GM21717 (cell line): ENCODE measurements at regions not wholly inside any gene's neighbourhood (a gene's known extent, or its start where the extent isn't known, plus 50 kb on each side); places are given as distances from the start of the nearest gene placed in this dataset.
"Not testable (repeated sequence)": the region's sequence is repeated elsewhere in the genome, so short reads cannot be mapped to it uniquely, and the experiment has no call there.

ENCODE experiments used
- ATAC-seq: cut with Tn5 transposase; IDR thresholded peaks from one replicate; pipeline ENCODE4 v1.9.1; 2021; ENCODE audit warnings: mild to moderate bottlenecking, moderate library complexity; ENCODE audit not compliant: unreplicated experiment

DNA sequence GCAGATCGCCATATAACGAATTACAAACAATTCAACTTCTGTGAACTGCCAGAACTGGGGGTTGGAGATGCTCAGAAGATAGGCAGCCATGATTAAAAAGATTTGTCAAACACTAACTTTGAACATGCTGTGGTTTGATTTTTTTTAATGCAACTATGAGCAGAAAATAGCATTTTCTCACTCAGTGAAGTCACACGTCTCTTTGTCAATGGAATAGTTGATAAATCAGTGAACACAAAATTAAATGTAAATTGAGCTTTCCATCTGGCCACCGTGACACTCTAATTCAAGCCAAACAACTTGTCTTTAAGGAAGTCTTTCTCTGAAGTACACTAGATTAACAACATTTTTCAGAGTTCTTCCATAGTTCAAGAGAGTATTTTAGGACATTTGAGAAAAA, 228.6 kb upstream of the LINC00305 start:
- ATAC-seq: no peak

DNA sequence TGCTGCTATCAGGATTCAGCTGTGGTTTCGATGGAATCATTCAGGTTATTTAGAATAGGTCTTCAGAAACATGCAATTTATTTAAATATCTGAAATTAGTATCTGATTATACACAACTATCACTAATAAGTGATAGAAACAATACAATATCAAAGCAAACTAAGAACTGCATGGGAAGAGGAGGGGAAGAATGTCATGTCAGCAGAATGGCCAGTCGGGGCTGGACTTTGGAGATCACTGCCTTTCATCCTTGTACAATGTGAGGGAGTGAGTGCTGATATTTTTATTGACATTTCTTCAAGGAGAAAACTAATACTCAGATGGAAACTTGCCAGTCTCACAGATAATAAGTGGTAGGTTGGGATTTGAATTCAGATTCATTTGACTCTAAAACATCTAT, 224.0 kb upstream of the LINC00305 start:
- ATAC-seq: no peak

DNA sequence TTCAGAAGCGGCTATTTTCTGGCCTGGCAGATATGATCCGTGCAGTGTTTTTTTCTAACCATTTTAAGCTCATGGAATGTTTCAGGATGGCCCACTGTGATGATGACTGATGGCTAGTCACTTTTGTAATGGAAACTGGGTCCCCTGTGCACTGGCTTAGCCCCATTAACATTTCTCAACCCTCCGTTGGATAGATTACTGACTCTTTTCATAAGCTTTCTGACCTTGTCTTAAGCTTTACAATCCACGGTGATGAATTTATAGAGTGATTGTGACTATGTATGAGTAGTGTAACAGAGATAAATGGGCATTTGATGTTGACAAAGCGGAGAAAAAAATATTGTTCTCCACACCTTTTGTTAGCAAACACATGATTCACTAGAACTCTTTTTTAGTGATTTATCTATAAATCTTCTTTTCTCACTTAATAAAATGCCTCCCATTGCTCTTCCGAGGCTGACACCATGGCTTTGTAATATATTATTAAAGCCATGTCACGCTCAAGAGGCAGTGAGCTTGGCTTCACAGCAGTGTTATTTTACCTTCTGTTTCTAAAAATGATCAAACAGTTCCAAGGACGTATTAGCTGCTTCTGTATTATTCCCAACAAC, 221.0 kb upstream of the LINC00305 start:
- not testable (repeated sequence) for ATAC-seq

DNA sequence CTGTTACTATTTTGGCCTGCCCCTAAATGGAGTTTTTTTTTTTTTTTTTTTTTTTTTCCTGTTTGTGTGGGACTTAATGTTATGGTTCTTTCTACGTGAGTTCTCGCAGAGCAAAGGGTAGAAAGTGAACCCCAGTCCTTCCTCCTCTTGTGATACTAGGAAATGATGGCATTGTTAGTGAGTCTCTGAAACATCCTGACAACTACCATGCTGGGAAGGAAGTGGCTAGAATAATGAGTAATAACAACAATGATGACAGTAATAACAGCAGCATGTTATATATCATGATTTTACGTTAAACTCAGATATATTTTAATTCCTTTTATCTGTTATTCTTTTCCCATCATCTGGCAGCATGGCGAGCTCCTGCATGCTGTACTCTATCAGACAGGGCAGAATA, 216.2 kb upstream of the LINC00305 start:
- no peak for ATAC-seq

DNA sequence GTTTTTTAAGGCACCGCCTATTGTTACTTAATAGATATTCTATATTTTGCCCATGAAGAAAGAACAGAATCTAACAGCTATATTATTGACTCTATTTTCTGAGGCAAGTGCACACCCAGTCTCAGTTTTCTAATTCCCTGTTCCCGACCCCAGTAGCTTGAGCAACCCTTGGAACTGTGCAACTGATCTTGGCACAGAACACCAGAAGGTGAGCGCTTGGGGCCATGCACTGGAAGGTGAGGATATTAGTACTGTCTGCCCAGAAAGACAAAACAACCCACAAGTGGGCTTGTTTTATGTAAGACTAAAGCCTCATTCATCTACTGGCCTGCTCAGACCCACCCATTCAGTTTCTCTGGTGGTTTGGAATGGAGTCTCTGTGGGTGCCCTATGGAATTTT, 188.8 kb upstream of the LINC00305 start:
- no peak for ATAC-seq

DNA sequence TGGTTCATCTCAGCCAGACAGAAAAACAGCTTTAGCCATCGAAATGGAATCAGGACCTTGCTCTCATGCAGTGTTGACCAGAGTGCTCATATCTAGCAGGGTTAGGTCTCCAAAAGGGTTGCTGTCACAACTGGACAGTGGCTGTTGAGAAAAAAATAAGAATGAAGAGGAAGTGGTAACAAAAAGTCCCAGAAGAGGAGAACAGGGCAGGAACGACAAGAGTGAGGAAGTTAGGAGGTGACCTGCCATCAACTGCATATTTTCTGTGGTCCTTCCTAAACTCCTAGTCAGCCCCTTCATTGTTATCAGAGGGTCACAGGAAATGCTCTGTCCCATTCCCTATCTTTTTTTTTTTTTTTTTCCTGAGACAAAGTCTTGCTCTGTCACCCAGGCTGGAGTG, 188.1 kb upstream of the LINC00305 start:
- ATAC-seq: no peak

DNA sequence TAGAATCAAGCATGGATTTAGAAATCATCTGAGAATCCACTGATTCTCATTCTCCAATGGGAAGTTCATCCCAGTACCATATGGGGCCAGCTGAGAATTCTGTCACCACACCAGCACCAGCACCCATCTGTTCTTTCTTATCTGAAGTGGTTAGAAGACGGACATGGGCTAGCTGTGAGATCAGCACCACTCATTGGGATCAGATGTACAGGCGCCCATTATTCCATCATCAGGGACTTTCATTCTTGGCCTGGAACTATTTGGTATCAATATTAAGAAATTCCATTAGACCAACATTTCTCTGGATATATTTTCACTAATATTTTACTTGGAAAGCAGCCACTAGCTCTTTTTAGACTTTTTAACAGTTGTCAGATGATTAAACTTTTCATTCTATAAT, 185.9 kb upstream of the LINC00305 start:
- no peak for ATAC-seq

DNA sequence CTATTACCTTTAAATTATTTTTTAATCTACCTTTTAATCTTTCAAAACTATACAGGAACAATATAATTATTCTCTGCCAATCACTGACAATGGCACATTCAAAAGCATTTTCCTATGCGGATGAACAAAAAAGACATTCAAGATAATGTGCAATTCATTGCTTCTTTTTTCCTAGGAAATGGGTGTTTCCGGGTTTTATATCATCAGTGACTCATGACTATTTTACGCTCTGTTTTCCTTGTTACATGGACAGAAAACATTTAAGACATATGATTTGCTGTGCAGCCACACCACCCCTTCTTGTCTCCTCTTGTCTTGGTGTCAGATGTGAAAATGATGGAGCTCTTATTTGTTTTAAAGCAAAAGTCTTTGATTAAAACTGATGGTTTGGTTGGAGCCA, 184.7 kb upstream of the LINC00305 start:
- no peak for ATAC-seq

DNA sequence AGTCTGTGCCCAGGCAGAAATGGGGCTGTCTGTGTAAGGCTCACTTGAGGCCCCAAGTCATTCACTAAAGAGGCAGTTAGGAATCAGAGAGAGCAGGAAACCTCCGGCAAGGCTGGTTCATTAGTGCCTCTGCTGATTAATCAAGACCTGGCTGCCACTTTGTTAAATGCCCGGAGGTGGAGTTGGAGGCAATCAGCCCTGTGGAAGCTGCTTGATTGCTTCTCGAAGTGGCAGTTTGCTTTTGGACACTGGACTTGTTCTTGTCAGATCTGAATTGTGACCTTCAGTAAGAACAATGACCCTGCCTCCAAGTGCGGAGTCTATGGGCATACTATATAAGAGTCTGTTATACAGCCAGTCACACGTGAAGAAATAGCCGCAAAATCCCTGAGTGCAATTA, 183.9 kb upstream of the LINC00305 start:
- ATAC-seq: no peak

DNA sequence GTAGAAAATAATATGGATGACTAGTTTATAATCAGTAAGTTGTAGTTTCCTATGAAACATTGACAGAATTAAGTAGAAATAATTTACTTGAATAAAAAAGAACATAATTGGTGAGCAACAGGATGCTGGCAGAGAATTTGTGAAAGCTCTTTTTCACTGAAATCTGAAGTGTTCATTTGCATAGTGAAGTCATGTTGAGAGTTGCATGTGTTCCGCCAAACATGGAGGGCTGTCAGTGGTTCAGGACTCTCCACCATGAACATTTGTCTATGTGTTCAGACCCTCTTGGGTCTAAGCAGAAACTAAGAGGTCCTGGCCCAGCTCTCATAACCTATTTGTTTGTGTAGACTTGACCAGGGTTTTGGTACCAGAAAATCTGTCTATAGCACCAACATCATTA, 182.5 kb upstream of the LINC00305 start:
- no peak for ATAC-seq

DNA sequence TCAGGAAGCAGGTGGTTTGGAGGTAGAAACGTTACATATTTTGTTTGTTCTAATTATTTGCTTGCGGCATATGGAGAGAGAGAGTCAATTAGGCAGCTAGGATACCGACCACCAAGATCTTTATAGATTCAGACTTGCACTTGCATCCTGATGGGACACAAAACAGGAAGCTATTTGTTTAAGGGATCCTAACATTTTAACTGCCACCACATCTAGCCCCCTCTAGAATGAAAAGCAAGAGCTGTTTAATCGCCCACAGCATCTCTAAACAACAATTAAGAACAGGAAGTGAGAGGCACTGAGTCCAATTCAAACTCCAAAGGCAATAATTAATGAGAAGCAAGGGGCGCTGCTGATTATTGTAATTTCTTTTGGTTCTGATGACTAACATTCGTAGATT, 182.0 kb upstream of the LINC00305 start:
- no peak for ATAC-seq

DNA sequence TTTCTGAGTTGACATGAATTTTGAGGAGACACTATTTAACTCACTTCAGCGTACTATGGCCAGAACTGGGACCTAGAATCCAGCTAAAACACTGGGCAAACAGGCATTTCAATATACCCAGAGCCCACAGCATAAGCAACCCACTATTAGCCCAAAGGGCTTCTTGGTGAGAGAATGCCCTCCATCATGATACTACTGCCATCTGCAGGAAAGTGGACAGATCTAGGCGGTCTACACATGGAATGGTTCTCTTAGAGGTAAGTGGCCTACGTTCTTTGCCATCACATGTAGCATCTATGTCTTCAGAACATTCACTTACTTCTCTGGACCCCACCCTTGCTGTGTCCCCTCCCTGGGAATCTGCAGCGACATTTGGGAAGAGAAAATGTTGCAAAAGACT, 181.3 kb upstream of the LINC00305 start:
- ATAC-seq: no peak

DNA sequence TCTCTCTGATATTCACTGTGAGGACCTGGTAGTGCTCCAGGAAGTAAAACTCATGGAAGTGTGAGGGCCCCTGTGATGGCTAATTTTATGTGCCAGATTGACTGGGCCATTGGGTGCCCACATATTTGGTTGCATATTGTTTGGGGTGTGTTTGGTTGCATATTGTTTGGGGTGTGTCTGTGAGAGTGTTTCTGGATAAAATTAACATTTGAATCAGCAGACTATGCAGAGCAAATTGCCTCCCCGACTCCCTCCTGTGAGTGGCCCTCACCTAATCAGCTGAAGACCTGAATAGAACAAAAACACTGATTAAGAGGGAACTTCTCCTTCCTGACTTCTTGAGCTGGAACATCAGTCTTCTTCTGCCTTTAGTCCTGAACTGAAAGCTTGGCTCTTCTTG, 173.3 kb upstream of the LINC00305 start:
- no peak for ATAC-seq

DNA sequence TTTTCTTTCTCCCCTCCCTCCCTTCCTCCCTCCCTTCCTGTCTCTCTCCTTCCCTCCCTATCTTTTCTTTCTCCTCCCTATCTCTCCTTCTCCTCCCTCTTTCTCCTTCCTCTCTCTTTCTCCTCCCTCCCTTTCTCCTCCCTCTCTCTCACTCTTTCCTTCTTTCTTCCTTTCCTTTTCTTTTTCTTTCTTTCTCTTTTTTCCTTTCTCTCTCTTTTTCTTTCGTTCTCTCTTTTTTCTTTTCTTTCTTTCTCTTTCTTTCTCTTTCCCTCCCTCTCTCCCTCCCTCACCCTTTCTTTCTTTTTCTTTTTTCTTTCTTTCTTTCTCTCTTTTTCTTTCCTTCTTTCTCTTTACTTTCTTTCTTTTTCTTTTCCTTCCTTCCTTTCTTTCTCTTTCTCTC, 169.7 kb upstream of the LINC00305 start:
- ATAC-seq: no peak

DNA sequence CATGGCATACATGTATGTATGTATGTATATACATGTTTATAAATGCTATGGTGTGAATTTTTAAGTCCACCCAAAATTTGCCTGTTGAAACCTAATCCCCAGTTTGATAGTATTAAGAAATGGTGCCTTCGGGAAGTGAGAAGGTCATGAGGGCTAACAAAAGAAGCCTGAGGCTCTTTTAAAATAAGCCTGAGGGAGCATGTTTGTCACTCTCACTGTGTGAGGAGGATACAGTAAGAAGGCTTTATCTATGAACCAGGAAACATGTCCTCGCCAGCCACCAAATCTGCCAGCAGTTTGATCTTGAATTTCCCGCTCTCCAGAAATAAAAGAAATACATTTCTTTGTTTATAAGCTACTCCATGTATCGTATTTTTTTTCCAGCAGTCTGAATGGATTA, 163.0 kb upstream of the LINC00305 start:
- no peak for ATAC-seq

DNA sequence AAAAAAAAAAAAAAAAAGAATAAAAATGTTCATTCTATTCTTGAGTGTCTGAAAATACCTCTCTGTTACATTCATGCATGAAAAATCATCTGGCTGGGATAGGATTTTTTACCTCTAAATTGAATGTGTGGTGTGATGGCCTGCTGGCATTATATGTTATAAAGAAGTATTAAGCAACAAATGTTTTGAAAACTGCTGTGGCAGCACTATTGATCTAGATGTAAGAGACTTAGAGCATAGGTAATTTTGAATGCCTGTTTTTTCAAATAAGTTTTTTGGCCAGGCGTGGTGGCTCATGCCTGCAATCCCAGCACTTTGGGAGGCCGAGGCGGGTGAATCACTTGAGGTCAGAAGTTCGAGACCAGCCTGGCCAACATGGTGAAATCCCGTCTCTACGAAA, 147.0 kb upstream of the LINC00305 start:
- no peak for ATAC-seq

DNA sequence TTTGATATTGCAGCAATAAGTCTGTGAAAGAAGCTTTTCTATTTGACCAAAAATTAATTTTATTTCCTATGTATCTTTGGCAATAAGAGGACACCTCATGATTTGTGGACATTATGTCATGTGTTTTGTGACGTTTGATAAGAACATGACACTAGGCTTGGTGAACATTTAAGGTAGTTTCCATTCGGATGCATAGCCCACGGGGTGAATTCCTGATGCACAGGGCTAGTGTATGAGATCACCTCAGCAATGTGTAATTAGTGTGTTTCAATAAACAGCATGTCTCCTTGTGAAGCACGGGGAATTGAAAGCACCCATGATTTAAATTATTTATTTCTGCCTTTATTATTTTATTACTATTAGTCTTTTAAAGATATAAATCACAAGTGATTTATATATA, 146.1 kb upstream of the LINC00305 start:
- ATAC-seq: no peak

DNA sequence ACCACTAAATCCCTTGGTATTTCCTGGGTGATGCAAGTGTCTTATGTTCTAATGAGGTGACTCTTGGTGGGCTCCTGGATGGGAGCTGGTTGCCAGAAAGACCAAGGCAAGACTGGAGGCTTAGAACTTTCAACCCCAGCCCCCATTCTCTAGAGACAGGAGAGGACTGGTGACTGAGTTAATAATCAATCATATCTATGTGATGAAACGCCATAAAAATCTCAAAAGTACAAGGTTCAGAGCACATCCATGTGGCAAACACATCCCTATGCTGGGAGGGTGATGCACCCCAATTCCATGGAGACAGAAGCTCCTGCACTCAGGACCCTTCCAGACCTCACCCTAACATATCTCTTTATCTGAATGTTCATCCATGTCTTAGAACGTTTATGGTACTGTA, 139.5 kb upstream of the LINC00305 start:
- ATAC-seq: no peak

DNA sequence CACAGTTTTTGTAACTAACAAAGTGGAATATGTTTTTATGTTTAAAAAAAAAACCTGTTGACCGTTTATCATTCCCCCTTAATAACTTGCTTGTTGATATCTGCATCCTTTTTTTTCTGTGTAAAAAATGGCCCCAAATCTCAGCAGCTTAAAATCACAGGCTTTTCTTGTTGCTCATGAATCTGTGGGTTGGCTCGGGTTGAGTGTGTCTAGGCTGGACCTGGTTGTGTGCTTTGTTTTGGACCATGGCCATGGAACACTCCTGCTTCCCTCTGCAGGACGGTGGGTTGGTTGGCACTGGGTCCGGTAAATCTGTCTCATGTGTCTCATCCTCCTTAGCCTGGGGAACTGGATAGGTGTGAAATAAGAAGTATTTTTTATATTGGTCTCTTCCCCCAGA, 139.0 kb upstream of the LINC00305 start:
- no peak for ATAC-seq

DNA sequence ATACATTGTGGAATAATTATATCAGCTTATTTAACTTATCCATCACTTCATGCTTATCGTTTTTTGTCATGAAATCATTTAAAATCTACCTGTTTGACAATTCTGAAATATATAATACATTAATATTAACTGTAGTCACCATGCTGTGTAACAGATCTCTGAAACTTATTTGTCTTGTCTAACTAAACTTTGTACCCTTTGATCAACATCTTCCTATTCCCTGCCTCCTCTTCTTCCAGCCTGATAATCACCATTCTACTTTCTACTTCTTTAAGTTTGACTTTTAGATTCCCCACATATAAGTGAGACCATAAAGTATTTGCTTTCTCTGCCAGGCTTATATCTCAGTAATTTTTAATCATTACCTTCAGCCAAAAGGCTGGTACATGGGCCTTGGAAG, 134.2 kb upstream of the LINC00305 start:
- no peak for ATAC-seq

DNA sequence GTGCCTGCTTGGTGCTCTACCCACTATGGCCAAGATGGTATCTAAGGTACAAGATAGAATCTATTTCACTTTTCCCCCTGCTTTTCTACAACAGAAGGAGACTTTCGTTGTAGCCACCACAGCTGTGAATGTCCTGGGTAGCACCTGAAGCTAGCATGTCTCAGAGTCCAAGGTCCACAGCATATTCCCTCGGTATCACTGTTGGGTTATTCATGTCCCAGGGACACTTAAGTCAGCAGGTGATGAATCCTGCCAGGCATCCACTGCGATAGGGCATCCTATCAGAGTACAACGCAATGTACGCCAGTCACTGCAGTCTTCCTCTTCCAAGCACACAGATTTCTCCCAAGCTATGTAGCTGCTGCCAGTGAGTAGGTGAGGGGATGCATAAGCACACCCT, 129.1 kb upstream of the LINC00305 start:
- no peak for ATAC-seq

DNA sequence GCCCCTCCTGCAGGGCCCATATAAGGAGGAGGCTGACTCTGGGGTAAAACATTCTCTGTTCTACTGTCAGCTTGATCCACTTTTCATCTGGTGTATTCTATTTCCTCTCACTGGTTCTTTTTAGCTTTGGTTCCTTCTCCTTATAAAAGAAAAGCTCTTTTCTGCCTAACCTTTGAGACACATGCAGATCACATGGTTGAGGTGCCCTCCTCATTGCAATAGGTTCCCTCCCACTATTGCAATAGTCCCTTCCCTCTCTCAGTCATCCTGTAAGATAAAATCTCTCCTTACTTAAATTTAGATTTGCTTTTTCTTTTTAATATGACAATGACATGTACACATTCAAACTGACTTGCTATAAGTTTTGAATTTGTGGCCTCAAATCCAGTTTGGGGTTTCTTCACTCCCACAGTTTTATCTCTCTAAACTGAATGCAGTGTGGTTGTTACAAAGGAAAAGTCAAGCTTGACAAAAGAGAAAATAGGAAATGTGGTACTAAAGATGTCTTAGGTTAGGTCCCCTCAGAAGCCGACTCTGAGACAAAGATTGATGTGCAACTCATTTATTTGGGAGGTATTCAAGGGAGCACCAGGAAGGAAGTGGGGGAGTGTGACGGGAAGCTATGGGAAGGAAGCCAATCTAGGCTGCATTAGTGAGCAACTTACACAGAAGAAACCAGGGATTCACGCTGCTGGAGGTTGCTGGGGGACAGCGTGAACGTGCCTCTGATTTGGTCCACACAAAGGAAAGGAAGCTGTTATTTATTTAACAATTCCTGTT, 127.6 kb upstream of the LINC00305 start:
- ATAC-seq: no peak
